ENCODE measurements at regions not wholly inside any gene's neighbourhood (a gene's known extent, or its start where the extent isn't known, plus 50 kb on each side); places are given as distances from the start of the nearest gene placed in this dataset.

GRCh38 chr18:45236676-45237075 lies 378.6 kb upstream of the SLC14A2 start:
- no peak for TF ChIP-seq POLR2A (IDR thresholded peaks at IDR 0.05)
- TF ChIP-seq CTCF (IDR thresholded peaks at IDR 0.05): no peak
- TF ChIP-seq POLR2AphosphoS5 (IDR thresholded peaks at IDR 0.05): no peak

Measured in breast epithelium (tissue), 3 donors.